A549 (cell line): ENCODE measurements at regions not wholly inside any gene's neighbourhood (a gene's known extent, or its start where the extent isn't known, plus 50 kb on each side); places are given as distances from the start of the nearest gene placed in this dataset.
A peak's percentile ranks its signal among the peaks of the same experiment; 100 is the strongest.

Experiments
- ATAC-seq, 2 experiments: fragments of 200-7000 bp in 1 of 2; fragments of >200 bp in 1 of 2; cut with Nextera tagmentation in 1 of 2; cut with Tn5 transposase in 1 of 2; 3 replicates each; pipeline versions ENCODE4 v1.8.0 to v1.9.1; 2018 to 2020; ENCODE audit warnings: mild to moderate bottlenecking in 1 of 2, moderate library complexity in 1 of 2
- CTCF ChIA-PET: fragments of 300-600 bp; sonication (Branson Sonifier 250); formaldehyde crosslinking; extraction: SDS; loops from one replicate; lab custom pipeline; 2021; ENCODE audit warnings: antibody characterized with exemption, inconsistent platforms; lab: Yijun Ruan, JAX
- POLR2A ChIA-PET: fragments of 350-600 bp; formaldehyde crosslinking; extraction: SDS; loops from one replicate; lab custom pipeline; 2021; ENCODE audit warnings: antibody characterized with exemption, inconsistent platforms; lab: Yijun Ruan, JAX
- DNase-seq, 2 experiments: peaks; one replicate each; pipeline versions ENCODE4 v3.0.0 to v3.0.0-alpha.2; 2011 to 2016; ENCODE audit warnings: low read depth in 1 of 2, low spot score in 1 of 2
- FAIRE-seq: peaks from 2 replicates; lab custom pipeline; 2011; peaks lifted over from hg19 to GRCh38; lab: Jason Lieb, UNC
- H3K27ac ChIP-seq, 2 experiments: fragments of >200 bp; sonication (Bioruptor Twin); formaldehyde crosslinking; 3 replicates each; pipeline ENCODE4 v1.5.1; 2016 to 2017
- H3K4me1 ChIP-seq: fragments of >200 bp; sonication (Bioruptor Twin); formaldehyde crosslinking; 3 replicates; pipeline ENCODE4 v1.6.1; 2016
- H3K4me2 ChIP-seq: fragments of >200 bp; sonication (Bioruptor Twin); formaldehyde crosslinking; 3 replicates; pipeline ENCODE4 v1.6.1; 2016
- H3K4me3 ChIP-seq: fragments of >200 bp; sonication (Bioruptor Twin); formaldehyde crosslinking; 3 replicates; pipeline ENCODE4 v1.5.1; 2016
- H3K9me3 ChIP-seq: fragments of >200 bp; sonication (Bioruptor Twin); formaldehyde crosslinking; 3 replicates; pipeline ENCODE4 v1.6.1; 2016
- BCL3 ChIP-seq: fragments of >200 bp; sonication (Bioruptor Twin); formaldehyde crosslinking; IDR thresholded peaks from 3 replicates; pipeline ENCODE4 v1.6.1; 2016
- CBX2 ChIP-seq: fragments of 200-600 bp; sonication (generic); IDR thresholded peaks from 2 replicates; pipeline ENCODE4 v1.6.1; 2016; ENCODE audit warnings: low read depth, mild to moderate bottlenecking, borderline replicate concordance
- CEBPB ChIP-seq, 2 experiments: fragments of >200 bp in 1 of 2; sonication (Bioruptor Twin) in 1 of 2; formaldehyde crosslinking in 1 of 2; IDR thresholded peaks; 2 replicates each; pipeline ENCODE4 v1.6.1; 2012 to 2016
- CHD2 ChIP-seq: fragments of 150-350 bp; IDR thresholded peaks from 2 replicates; pipeline ENCODE4 v1.6.1; 2014; ENCODE audit warnings: low read length; ENCODE audit not compliant: partially characterized antibody
- E2F6 ChIP-seq: IDR thresholded peaks from 2 replicates; pipeline ENCODE4 v1.6.1; 2012; ENCODE audit warnings: low read depth, borderline replicate concordance
- FOSL2 ChIP-seq, 2 experiments: fragments of 450-650 bp in 1 of 2; fragments of >200 bp in 1 of 2; sonication (Bioruptor Twin) in 1 of 2; formaldehyde crosslinking; IDR thresholded peaks; 2 replicates each; pipeline versions ENCODE4 v1.5.0 to v1.6.1; 2016 to 2020; ENCODE audit warnings: mild to moderate bottlenecking in 1 of 2, moderate library complexity in 1 of 2
- HOXB5 ChIP-seq: fragments of 250-450 bp; sonication (Bioruptor Pico); IDR thresholded peaks from 2 replicates; pipeline ENCODE4 v1.5.0; 2020; ENCODE audit warnings: mild to moderate bottlenecking, moderate library complexity
- MAZ ChIP-seq: fragments of 150-350 bp; IDR thresholded peaks from 2 replicates; pipeline ENCODE4 v1.6.1; 2014; ENCODE audit warnings: antibody characterized with exemption, low read depth, low read length, borderline replicate concordance
- MYC ChIP-seq: IDR thresholded peaks from 2 replicates; pipeline ENCODE4 v1.6.1; 2012; ENCODE audit warnings: mild to moderate bottlenecking, inconsistent platforms, low read length, improper control_type of control experiment, borderline replicate concordance
- NFE2L2 ChIP-seq: fragments of 150-350 bp; conservative IDR thresholded peaks from 2 replicates; pipeline ENCODE4 v1.6.1; 2014; ENCODE audit warnings: low read length
- NR3C1 ChIP-seq: fragments of >200 bp; sonication (Bioruptor Twin); formaldehyde crosslinking; IDR thresholded peaks from 3 replicates; pipeline ENCODE4 v1.6.1; 2017
- PBX3 ChIP-seq: IDR thresholded peaks from 2 replicates; pipeline ENCODE4 v1.6.1; 2012
- RARB ChIP-seq: fragments of 250-450 bp; sonication (Bioruptor Pico); IDR thresholded peaks from 2 replicates; pipeline ENCODE4 v1.8.0; 2021; ENCODE audit warnings: mild to moderate bottlenecking, moderate library complexity
- TFCP2L1 ChIP-seq: fragments of 250-450 bp; sonication (Bioruptor Pico); IDR thresholded peaks from 2 replicates; pipeline ENCODE4 v1.5.0; 2021; ENCODE audit warnings: mild to moderate bottlenecking
- ZC3H11A ChIP-seq: fragments of 450-650 bp; IDR thresholded peaks from 2 replicates; pipeline ENCODE4 v1.6.1; 2014; ENCODE audit warnings: antibody characterized with exemption, mild to moderate bottlenecking
- ZFP36 ChIP-seq: fragments of 450-650 bp; IDR thresholded peaks from 2 replicates; pipeline ENCODE4 v1.6.1; 2014; ENCODE audit warnings: borderline replicate concordance; ENCODE audit not compliant: partially characterized antibody
- ZNF302 ChIP-seq: fragments of 250-450 bp; sonication (Bioruptor Pico); IDR thresholded peaks from 2 replicates; pipeline ENCODE4 v1.9.0; 2021; ENCODE audit warnings: inconsistent platforms, mild to moderate bottlenecking, moderate library complexity
- ZSCAN20 ChIP-seq: fragments of 250-450 bp; sonication (Bioruptor Pico); IDR thresholded peaks from 2 replicates; pipeline ENCODE4 v1.8.0; 2022; ENCODE audit warnings: mild to moderate bottlenecking, moderate library complexity
- WGBS: methylation state at CpG from one replicate; pipeline ENCODE4 v1.1.6; 2017; ENCODE audit errors: missing lambda C conversion rate; 5-methylcytosine and 5-hydroxymethylcytosine counted together
- TF ChIP-seq, protein P1 (sequence below): fragments of >200 bp; sonication (Bioruptor Twin); formaldehyde crosslinking; IDR thresholded peaks from 2 replicates; pipeline ENCODE4 v1.6.1; 2016
- TF ChIP-seq, protein P2 (sequence below): fragments of 250-450 bp; sonication (Bioruptor Pico); IDR thresholded peaks from 2 replicates; pipeline ENCODE4 v1.5.0; 2021; ENCODE audit warnings: mild to moderate bottlenecking, moderate library complexity, borderline replicate concordance

DNA sequence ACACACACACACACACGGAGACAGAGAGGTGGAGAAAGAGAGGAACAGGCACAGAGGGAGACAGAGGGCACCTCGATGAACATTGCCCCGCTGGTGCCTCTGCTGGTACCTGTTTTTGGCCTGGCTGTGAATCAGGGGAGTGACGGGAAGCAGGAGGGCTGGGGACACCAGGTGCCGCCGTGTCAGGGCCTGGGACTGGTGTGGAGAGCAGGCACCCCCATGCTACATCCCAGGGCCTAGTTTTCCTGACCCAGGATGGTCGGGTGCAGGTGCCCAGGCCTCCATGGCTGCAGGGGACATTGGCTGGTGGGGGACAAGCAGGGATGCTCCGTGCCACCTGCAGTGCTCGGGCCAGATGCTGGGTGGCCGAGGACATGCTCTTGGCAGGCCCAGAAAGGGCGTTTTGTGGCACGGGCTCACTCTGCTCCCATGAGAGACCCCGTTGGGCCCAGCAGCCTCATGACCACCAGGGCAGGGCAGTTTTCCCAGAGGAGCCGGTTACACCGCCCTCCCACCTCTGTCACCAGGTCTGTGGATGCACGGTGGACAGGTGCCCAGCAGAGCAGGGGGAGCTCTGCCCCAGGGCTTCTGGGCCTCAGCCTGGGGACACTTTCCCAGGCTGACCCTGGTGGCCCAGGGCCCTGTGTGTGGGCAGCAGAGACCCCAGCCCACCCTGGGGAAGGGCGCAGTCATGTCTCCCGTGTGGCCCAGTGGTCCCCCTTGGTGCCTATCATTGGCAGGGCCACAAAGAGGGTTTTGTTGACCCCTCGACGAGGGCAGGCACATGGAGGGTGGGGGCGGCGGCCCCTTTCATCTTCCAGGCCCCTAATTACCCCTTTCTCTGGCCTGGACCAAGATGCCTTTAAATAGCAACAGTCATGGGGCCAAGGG lies 207.5 kb upstream of the RTL1 start (continued):
- TF ChIP-seq BCL3 (no peak), ZNF302 (CRISPR knock-in tag) (no peak), TFCP2L1 (CRISPR knock-in tag) (no peak), NFE2L2 (no peak), CBX2 (no peak), FOSL2 (IDR thresholded peaks at IDR 0.05) (no peak), FOSL2 (CRISPR knock-in tag; IDR thresholded peaks at IDR 0.05) (no peak)
- TF ChIP-seq, protein P1, sequence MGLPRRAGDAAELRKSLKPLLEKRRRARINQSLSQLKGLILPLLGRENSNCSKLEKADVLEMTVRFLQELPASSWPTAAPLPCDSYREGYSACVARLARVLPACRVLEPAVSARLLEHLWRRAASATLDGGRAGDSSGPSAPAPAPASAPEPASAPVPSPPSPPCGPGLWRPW = no peak

DNA sequence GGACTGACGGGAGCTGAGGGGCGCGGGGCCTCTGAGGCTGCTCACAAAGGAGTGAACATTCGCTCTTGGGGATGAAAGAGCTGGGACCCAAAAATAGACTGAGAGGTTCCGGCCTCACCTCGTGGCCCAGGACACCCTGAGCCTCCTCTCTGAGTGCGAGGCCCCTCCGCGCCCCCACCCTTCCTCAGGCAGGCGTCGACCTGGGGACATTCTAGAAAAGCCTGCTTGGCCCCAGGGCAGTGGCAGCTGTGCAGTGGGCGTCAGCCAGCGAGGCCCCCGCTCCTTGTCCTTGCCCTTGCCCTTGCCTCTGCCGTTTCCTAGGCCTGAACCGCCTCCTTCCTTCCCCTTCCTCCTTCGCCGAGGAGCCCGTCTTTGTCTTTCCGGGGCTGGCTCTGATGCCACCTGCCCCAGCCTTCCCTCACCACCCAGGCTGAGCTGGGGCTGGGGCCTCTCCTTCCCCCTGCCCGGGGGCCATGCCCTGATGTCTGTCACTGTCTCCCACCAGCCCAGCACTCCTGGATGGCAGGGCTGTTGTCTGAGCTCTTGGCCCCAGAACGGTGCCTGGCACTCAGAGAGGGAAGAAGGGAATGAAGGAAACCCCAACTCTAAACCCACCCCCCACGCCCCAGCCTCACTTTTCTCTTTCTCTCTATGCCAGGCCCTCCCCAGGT lies 208.2 kb upstream of the RTL1 start:
- ATAC-seq = no peak
- FAIRE-seq = no peak
- CTCF ChIA-PET = no interaction called here

More for the DNA sequence above, 208.2 kb upstream of the RTL1 start:
- Histone ChIP-seq H3K4me2 (no peak overlapping the region), H3K4me1 (no peaks in the 10 kb centered on the region), H3K27ac (0 out of 6 replicates have a peak overlapping the region, but pooled peaks of 1 of the 2 experiments have one; percentile 35), H3K4me3 (no peak overlapping the region), H3K9me3 (peaks cover 6% of the 10 kb centered on the region; the same call in 1 of the 3 replicates)
- 85% methylated on average over 22 of the region's 23 CpGs for WGBS
- no peak for DNase-seq
- POLR2A ChIA-PET = no interaction called here
- TF ChIP-seq HOXB5 (CRISPR knock-in tag) = no peak
- no peak for TF ChIP-seq PBX3
- TF ChIP-seq ZFP36 = no peak
- TF ChIP-seq E2F6 = no peak
- TF ChIP-seq, protein P2, sequence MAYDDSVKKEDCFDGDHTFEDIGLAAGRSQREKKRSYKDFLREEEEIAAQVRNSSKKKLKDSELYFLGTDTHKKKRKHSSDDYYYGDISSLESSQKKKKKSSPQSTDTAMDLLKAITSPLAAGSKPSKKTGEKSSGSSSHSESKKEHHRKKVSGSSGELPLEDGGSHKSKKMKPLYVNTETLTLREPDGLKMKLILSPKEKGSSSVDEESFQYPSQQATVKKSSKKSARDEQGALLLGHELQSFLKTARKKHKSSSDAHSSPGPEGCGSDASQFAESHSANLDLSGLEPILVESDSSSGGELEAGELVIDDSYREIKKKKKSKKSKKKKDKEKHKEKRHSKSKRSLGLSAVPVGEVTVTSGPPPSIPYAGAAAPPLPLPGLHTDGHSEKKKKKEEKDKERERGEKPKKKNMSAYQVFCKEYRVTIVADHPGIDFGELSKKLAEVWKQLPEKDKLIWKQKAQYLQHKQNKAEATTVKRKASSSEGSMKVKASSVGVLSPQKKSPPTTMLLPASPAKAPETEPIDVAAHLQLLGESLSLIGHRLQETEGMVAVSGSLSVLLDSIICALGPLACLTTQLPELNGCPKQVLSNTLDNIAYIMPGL (CRISPR knock-in tag) = no peak
- no peak for TF ChIP-seq MAZ
- TF ChIP-seq, protein P1 = no peak
- no peak for TF ChIP-seq ZSCAN20 (CRISPR knock-in tag)
- no peak for TF ChIP-seq CBX2
- no peak for TF ChIP-seq ZC3H11A
- no peak for TF ChIP-seq CEBPB (IDR thresholded peaks at IDR 0.05)
- TF ChIP-seq MYC = no peak
- no peak for TF ChIP-seq RARB (CRISPR knock-in tag)
- TF ChIP-seq NR3C1 = no peak
- no peak for TF ChIP-seq CHD2
- no peak for TF ChIP-seq NFE2L2
- TF ChIP-seq, all 56 proteins: peak for 0
